BJ (cell line): ENCODE measurements at regions not wholly inside any gene's neighbourhood (a gene's known extent, or its start where the extent isn't known, plus 50 kb on each side); places are given as distances from the start of the nearest gene placed in this dataset.

Experiments used
- CTCF ChIA-PET: fragments of 350-600 bp; formaldehyde crosslinking; extraction: SDS; loops from one replicate; lab custom pipeline; 2021; ENCODE audit warnings: antibody characterized with exemption, inconsistent platforms; lab: Yijun Ruan, JAX
- POLR2A ChIA-PET: fragments of 300-600 bp; sonication (Branson Sonifier 250); formaldehyde crosslinking; extraction: SDS; loops from one replicate; lab custom pipeline; 2021; ENCODE audit warnings: antibody characterized with exemption; lab: Charles Lee
- DNase-seq: peaks from one replicate; pipeline ENCODE4 v3.0.0-alpha.2; 2011; ENCODE audit warnings: low read depth
- H3K27me3 ChIP-seq: 2 replicates; pipeline ENCODE4 v1.6.0; 2011; ENCODE audit warnings: low read length; ENCODE audit not compliant: control insufficient read depth, insufficient read depth
- H3K36me3 ChIP-seq: 2 replicates; pipeline ENCODE4 v1.5.1; 2011; ENCODE audit warnings: low read length; ENCODE audit not compliant: control insufficient read depth, insufficient read depth
- H3K4me3 ChIP-seq: 2 replicates; pipeline ENCODE4 v1.5.1; 2011; ENCODE audit warnings: low read depth, mild to moderate bottlenecking, control low read depth, low read length
- CTCF ChIP-seq: IDR thresholded peaks from 2 replicates; pipeline ENCODE4 v1.5.1; 2011; ENCODE audit warnings: low read depth, mild to moderate bottlenecking, control low read depth, inconsistent platforms, low read length, moderate library complexity; ENCODE audit not compliant: insufficient read depth

GRCh38 chr3:1591327-1592028, 498.7 kb downstream of the CNTN6 start:
- Histone ChIP-seq H3K27me3 (no peaks in the 10 kb centered on the region), H3K4me3 (no peak overlapping the region), H3K36me3 (no peaks in the 10 kb centered on the region)
- TF ChIP-seq CTCF: no peak
- POLR2A ChIA-PET: no interaction called here
- CTCF ChIA-PET: no interaction called here
- DNase-seq: no peak

GRCh38 chr3:1594940-1595339, 502.1 kb downstream of the CNTN6 start:
- ChIA-PET POLR2A (no interaction called here), CTCF (no interaction called here)
- no peak overlapping the region for H3K4me3 ChIP-seq
- H3K36me3 ChIP-seq: no peaks in the 10 kb centered on the region
- no peak for TF ChIP-seq CTCF
- no peaks in the 10 kb centered on the region for H3K27me3 ChIP-seq
- DNase-seq: no peak

GRCh38 chr3:1600206-1600605, 498.5 kb upstream of the CNTN4 start:
- no peaks in the 10 kb centered on the region for H3K27me3 ChIP-seq
- no peak for DNase-seq
- POLR2A ChIA-PET: no interaction called here
- CTCF ChIA-PET: no interaction called here
- H3K4me3 ChIP-seq: no peak overlapping the region
- H3K36me3 ChIP-seq: no peaks in the 10 kb centered on the region
- TF ChIP-seq CTCF: no peak

GRCh38 chr3:1600700-1601418, 497.8 kb upstream of the CNTN4 start:
- POLR2A ChIA-PET: no interaction called here
- no peaks in the 10 kb centered on the region for H3K36me3 ChIP-seq
- CTCF ChIA-PET: no interaction called here
- no peaks in the 10 kb centered on the region for H3K27me3 ChIP-seq
- H3K4me3 ChIP-seq: no peak overlapping the region
- no peak for DNase-seq
- no peak for TF ChIP-seq CTCF

- Histone ChIP-seq H3K4me3 (no peak overlapping the region), H3K36me3 (no peaks in the 10 kb centered on the region), H3K27me3 (no peaks in the 10 kb centered on the region)
- POLR2A ChIA-PET: no interaction called here
- DNase-seq: no peak
- TF ChIP-seq CTCF: no peak
- CTCF ChIA-PET: no interaction called here
Measured at GRCh38 chr3:1609416-1609815, 489.2 kb upstream of the CNTN4 start.
